GM12878 (cell line): ENCODE measurements at regions not wholly inside any gene's neighbourhood (a gene's known extent, or its start where the extent isn't known, plus 50 kb on each side); places are given as distances from the start of the nearest gene placed in this dataset.

Experiments
- KDM1A ChIP-seq: fragments of 200-600 bp; sonication (generic); IDR thresholded peaks from 2 replicates; pipeline ENCODE4 v1.6.1; 2016; ENCODE audit warnings: borderline replicate concordance
- NFYB ChIP-seq: IDR thresholded peaks from 2 replicates; pipeline ENCODE4 v1.6.1; 2011; ENCODE audit warnings: low read depth, mild to moderate bottlenecking, low read length, improper control_type of control experiment, moderate library complexity; ENCODE audit not compliant: insufficient read depth
- RAD21 ChIP-seq: IDR thresholded peaks from 2 replicates; pipeline ENCODE4 v1.6.1; 2011; ENCODE audit warnings: mild to moderate bottlenecking, low read depth, low read length, moderate library complexity; ENCODE audit not compliant: insufficient read depth
- SP1 ChIP-seq: IDR thresholded peaks from one replicate; pipeline ENCODE4 v1.6.1; 2011; ENCODE audit warnings: low read depth, low read length
- ZNF622 ChIP-seq: fragments of 450-650 bp; IDR thresholded peaks from 2 replicates; pipeline ENCODE4 v1.6.1; 2017; ENCODE audit warnings: mild to moderate bottlenecking, inconsistent platforms
- ZSCAN29 ChIP-seq: fragments of 450-650 bp; IDR thresholded peaks from 2 replicates; pipeline ENCODE4 v1.6.1; 2017; ENCODE audit warnings: mild to moderate bottlenecking, moderate library complexity
- TF ChIP-seq, protein P1 (sequence below): IDR thresholded peaks from 2 replicates; pipeline ENCODE4 v1.6.1; 2012; ENCODE audit warnings: low read depth, low read length, improper control_type of control experiment
- TF ChIP-seq, protein P2 (sequence below), 3 experiments: IDR thresholded peaks in 2 of 3; conservative IDR thresholded peaks in 1 of 3; 2 replicates each; pipeline ENCODE4 v1.5.1; 2011; ENCODE audit warnings: low read depth in 3 of 3, low read length in 3 of 3, mild to moderate bottlenecking in 3 of 3, control low read depth in 2 of 3, moderate library complexity in 2 of 3, inconsistent platforms in 1 of 3, mixed read lengths in 1 of 3; ENCODE audit not compliant: control insufficient read depth in 2 of 3, insufficient read depth in 1 of 3; ENCODE audit errors: extremely low read depth in 1 of 3

DNA sequence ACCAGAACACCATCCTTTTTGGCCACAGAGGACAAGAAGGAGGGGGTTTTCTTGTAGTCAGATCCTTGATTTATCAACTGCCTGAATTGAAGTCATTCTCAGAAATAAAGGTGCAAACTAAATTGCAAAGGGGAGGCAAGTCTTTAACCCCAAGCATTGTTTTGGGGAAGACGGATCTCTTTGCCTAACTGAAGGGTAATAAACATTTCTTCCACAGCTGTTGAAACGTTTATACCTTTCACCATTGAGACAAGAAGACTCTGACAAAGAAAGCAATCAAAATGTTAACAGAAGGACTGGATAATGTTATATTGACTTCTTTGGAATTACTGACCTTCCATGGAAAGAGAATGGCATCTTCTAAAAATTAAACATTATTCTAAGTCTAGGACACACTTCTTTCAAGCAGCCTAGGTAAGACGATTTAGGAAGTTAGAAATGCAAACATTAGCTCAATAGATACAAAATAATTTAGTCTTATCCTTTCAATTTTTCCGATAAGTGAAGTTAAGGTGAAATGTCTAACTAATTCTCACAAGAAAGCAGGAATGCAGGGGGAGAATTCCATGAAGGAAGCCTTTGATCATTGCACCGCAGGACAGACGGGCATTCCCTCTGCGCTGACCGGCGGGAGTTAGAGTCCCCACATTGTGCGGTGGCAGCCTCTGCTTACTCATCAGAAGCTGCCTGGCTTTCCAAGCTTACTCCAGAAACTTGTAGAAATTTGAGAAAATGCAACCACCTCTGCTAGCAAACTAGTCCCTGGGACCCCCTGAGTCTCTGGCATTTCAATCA is 69.4 kb upstream of the COPS8 start:
- TF ChIP-seq NFYB (no peak), ZNF622 (no peak), KDM1A (no peak), ZSCAN29 (no peak), SP1 (no peak), RAD21 (no peak)
- TF ChIP-seq, protein P1, sequence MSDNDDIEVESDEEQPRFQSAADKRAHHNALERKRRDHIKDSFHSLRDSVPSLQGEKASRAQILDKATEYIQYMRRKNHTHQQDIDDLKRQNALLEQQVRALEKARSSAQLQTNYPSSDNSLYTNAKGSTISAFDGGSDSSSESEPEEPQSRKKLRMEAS: no peak
- TF ChIP-seq, protein P2, sequence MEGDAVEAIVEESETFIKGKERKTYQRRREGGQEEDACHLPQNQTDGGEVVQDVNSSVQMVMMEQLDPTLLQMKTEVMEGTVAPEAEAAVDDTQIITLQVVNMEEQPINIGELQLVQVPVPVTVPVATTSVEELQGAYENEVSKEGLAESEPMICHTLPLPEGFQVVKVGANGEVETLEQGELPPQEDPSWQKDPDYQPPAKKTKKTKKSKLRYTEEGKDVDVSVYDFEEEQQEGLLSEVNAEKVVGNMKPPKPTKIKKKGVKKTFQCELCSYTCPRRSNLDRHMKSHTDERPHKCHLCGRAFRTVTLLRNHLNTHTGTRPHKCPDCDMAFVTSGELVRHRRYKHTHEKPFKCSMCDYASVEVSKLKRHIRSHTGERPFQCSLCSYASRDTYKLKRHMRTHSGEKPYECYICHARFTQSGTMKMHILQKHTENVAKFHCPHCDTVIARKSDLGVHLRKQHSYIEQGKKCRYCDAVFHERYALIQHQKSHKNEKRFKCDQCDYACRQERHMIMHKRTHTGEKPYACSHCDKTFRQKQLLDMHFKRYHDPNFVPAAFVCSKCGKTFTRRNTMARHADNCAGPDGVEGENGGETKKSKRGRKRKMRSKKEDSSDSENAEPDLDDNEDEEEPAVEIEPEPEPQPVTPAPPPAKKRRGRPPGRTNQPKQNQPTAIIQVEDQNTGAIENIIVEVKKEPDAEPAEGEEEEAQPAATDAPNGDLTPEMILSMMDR (IDR thresholded peaks at IDR 0.05 in 2 of 3, conservative IDR thresholded peaks at IDR 0.05 in 1 of 3; ENCODE audit: control insufficient read depth in 2 of 3, extremely low read depth in 1 of 3, insufficient read depth in 1 of 3, low read depth in 3 of 3, low read length in 3 of 3): no peak
